GM18502 (cell line): ENCODE measurements at regions not wholly inside any gene's neighbourhood (a gene's known extent, or its start where the extent isn't known, plus 50 kb on each side); places are given as distances from the start of the nearest gene placed in this dataset.

ENCODE experiments used
- ATAC-seq: cut with Tn5 transposase; IDR thresholded peaks from one replicate; pipeline ENCODE4 v1.9.1; 2021; ENCODE audit warnings: mild to moderate bottlenecking; ENCODE audit not compliant: unreplicated experiment, poor library complexity

GRCh38 chr2:236934656-236935055 is 151.0 kb upstream of the COPS8 start:
- ATAC-seq, result no peak

GRCh38 chr2:236935083-236935482 is 150.6 kb upstream of the COPS8 start:
- ATAC-seq, result no peak

- no peak for ATAC-seq
These were observed 149.9 kb upstream of the COPS8 start for GRCh38 chr2:236935631-236936445.

- no peak for ATAC-seq
These were observed 149.2 kb upstream of the COPS8 start for GRCh38 chr2:236936446-236936940.

- no peak for ATAC-seq
These were observed 147.6 kb upstream of the COPS8 start for GRCh38 chr2:236938126-236938525.

- ATAC-seq, result no peak
These were observed 146.4 kb upstream of the COPS8 start for GRCh38 chr2:236939271-236939670.

GRCh38 chr2:236939721-236940231 is 145.9 kb upstream of the COPS8 start:
- no peak for ATAC-seq

GRCh38 chr2:236940497-236940896 is 145.2 kb upstream of the COPS8 start:
- no peak for ATAC-seq

GRCh38 chr2:236940916-236941520 is 144.7 kb upstream of the COPS8 start:
- ATAC-seq, result no peak

- ATAC-seq, result no peak
These were observed 144.1 kb upstream of the COPS8 start for GRCh38 chr2:236941551-236941950.

- no peak for ATAC-seq
These were observed 143.1 kb upstream of the COPS8 start for GRCh38 chr2:236942554-236942953.

GRCh38 chr2:236943068-236943467 is 142.6 kb upstream of the COPS8 start:
- no peak for ATAC-seq

- ATAC-seq, result no peak
These were observed 141.7 kb upstream of the COPS8 start for GRCh38 chr2:236943841-236944513.

GRCh38 chr2:236944561-236944960 is 141.1 kb upstream of the COPS8 start:
- no peak for ATAC-seq

GRCh38 chr2:236945431-236946016 is 140.2 kb upstream of the COPS8 start:
- ATAC-seq, result no peak

GRCh38 chr2:236946871-236947270 is 138.8 kb upstream of the COPS8 start:
- no peak for ATAC-seq

- no peak for ATAC-seq
These were observed 138.4 kb upstream of the COPS8 start for GRCh38 chr2:236947294-236947693.

GRCh38 chr2:236947896-236948295 is 137.8 kb upstream of the COPS8 start:
- ATAC-seq, result no peak

GRCh38 chr2:236949089-236949905 is 136.4 kb upstream of the COPS8 start:
- no peak for ATAC-seq
